ENCODE measurements at regions not wholly inside any gene's neighbourhood (a gene's known extent, or its start where the extent isn't known, plus 50 kb on each side); places are given as distances from the start of the nearest gene placed in this dataset.
"Not testable (repeated sequence)": the region's sequence is repeated elsewhere in the genome, so short reads cannot be mapped to it uniquely, and the experiment has no call there.

- H3K36me3 Mint-ChIP-seq (ENCODE audit: low read depth); H3K4me1 Mint-ChIP-seq (ENCODE audit: low read depth); DNase-seq (ENCODE audit: low spot score); H3K27ac Mint-ChIP-seq; H3K4me3 Mint-ChIP-seq; H3K27me3 Mint-ChIP-seq (ENCODE audit: low read depth): not testable (repeated sequence)
- H3K9me3 Mint-ChIP-seq = peaks cover 44% of the 10 kb centered on the region
Measured at GRCh38 chr15:24211742-24212476, 463.7 kb upstream of the NPAP1 start.

GRCh38 chr15:24223739-24224138 is 451.8 kb upstream of the NPAP1 start:
- H3K36me3 Mint-ChIP-seq (ENCODE audit: low read depth) = no peaks in the 10 kb centered on the region
- peaks cover 50% of the 10 kb centered on the region for H3K9me3 Mint-ChIP-seq
- no peak overlapping the region for H3K27ac Mint-ChIP-seq
- H3K27me3 Mint-ChIP-seq (ENCODE audit: low read depth) = no peaks in the 10 kb centered on the region
- DNase-seq (ENCODE audit: low spot score) = no peak
- H3K4me3 Mint-ChIP-seq = no peak overlapping the region
- H3K4me1 Mint-ChIP-seq (ENCODE audit: low read depth) = no peaks in the 10 kb centered on the region

DNA sequence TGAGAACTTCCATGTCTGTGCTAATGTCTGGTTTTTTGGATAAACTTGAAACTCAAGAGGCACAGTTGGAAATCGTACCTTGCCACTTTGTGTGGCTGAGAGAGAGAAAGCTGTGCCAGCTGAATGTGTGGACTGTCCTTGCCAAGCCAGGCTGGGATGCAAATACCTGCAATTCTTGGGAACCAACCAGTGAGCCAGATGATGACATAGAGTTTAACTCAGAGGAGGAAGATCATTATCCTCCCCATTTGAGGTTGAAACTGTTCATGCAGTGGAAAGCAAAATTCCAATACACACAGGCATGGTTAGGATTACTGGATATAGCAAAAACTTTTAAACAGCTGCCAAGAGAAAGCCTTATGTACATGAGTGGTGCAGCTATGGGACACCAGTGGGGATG is 451.4 kb upstream of the NPAP1 start:
- no peaks in the 10 kb centered on the region for H3K36me3 Mint-ChIP-seq (ENCODE audit: low read depth)
- H3K9me3 Mint-ChIP-seq = peaks cover 53% of the 10 kb centered on the region
- H3K27me3 Mint-ChIP-seq (ENCODE audit: low read depth) = no peaks in the 10 kb centered on the region
- no peak for DNase-seq (ENCODE audit: low spot score)
- H3K4me1 Mint-ChIP-seq (ENCODE audit: low read depth) = no peaks in the 10 kb centered on the region
- H3K4me3 Mint-ChIP-seq = no peak overlapping the region
- H3K27ac Mint-ChIP-seq = no peak overlapping the region

DNA sequence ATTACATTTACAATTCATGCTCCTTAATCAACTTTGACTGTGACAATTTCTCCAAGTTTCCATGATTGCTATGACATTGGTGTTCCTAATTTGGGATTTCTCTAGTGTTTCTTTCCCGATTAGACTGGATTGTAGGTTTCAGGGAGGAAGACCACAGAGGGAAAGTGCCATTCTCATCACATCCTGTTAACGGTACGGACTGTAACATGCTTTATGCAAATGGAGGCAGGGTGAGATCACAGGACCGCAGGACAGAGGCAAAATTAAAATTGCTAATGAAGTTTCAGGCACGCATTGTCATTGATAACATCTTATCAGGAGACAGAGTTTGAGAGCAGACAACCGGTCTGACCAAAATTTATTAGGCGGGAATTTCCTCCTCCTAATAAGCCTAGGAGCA is 446.7 kb upstream of the NPAP1 start:
- H3K4me3 Mint-ChIP-seq; DNase-seq (ENCODE audit: low spot score); H3K27ac Mint-ChIP-seq; H3K27me3 Mint-ChIP-seq (ENCODE audit: low read depth); H3K36me3 Mint-ChIP-seq (ENCODE audit: low read depth); H3K4me1 Mint-ChIP-seq (ENCODE audit: low read depth): not testable (repeated sequence)
- peaks cover 46% of the 10 kb centered on the region for H3K9me3 Mint-ChIP-seq

- H3K4me1 Mint-ChIP-seq (ENCODE audit: low read depth); H3K4me3 Mint-ChIP-seq; H3K27me3 Mint-ChIP-seq (ENCODE audit: low read depth); H3K36me3 Mint-ChIP-seq (ENCODE audit: low read depth); H3K27ac Mint-ChIP-seq; DNase-seq (ENCODE audit: low spot score): not testable (repeated sequence)
- peaks cover 40% of the 10 kb centered on the region for H3K9me3 Mint-ChIP-seq
Measured at GRCh38 chr15:24233134-24233533, 442.4 kb upstream of the NPAP1 start.

- not testable (repeated sequence) for H3K27ac Mint-ChIP-seq; H3K27me3 Mint-ChIP-seq (ENCODE audit: low read depth)
Measured at GRCh38 chr15:24240580-24240979, 435.0 kb upstream of the NPAP1 start.

DNA sequence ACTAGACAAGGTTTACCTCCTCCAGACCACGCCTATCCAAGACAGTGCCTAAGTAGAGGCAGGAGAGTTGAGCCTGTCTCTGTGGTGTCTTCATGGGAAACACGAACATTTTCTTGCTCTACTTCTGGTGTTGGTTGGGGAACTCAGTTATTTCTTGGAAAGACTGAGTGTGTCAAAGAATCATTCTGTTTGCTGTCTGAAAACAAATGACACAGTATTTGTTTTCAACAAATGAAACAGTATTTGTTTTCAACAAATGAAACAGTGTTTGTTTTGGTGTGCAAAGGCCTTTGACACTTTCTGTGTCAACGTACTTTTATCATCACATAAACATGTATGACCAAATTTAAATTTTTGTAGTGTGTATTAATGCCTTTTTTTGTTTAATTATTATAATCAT is 416.5 kb upstream of the NPAP1 start:
- H3K4me3 Mint-ChIP-seq; DNase-seq (ENCODE audit: low spot score); H3K27me3 Mint-ChIP-seq (ENCODE audit: low read depth); H3K4me1 Mint-ChIP-seq (ENCODE audit: low read depth); H3K27ac Mint-ChIP-seq; H3K36me3 Mint-ChIP-seq (ENCODE audit: low read depth): not testable (repeated sequence)
- peaks cover 32% of the 10 kb centered on the region for H3K9me3 Mint-ChIP-seq

More at GRCh38 chr15:24240580-24240979, 435.0 kb upstream of the NPAP1 start:
- H3K4me3 Mint-ChIP-seq; H3K36me3 Mint-ChIP-seq (ENCODE audit: low read depth); H3K4me1 Mint-ChIP-seq (ENCODE audit: low read depth); DNase-seq (ENCODE audit: low spot score): not testable (repeated sequence)
- H3K9me3 Mint-ChIP-seq = peaks cover 53% of the 10 kb centered on the region

DNA sequence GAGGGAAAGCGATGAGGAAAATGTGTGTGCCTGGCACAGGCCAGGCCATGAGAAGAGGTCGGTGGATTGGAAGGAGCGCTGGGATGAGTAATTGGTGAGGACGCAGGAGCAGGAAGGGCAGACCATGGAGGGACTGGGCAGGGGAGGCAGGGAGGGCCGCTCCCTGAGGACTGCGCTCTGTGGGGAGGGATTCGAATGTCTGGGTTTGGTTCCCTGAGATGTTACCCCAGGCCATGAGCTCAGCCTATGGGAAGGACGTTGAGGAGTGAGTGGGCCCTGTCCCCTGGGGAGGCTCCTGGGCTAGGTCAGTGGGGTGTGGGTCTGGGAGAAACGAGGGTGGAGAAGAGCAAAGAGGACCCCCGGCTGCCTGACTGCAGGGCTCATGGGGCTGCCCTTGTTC is 415.2 kb upstream of the NPAP1 start:
- H3K27me3 Mint-ChIP-seq (ENCODE audit: low read depth); H3K27ac Mint-ChIP-seq; H3K36me3 Mint-ChIP-seq (ENCODE audit: low read depth); H3K4me3 Mint-ChIP-seq; DNase-seq (ENCODE audit: low spot score); H3K4me1 Mint-ChIP-seq (ENCODE audit: low read depth): not testable (repeated sequence)
- H3K9me3 Mint-ChIP-seq = peaks cover 35% of the 10 kb centered on the region

GRCh38 chr15:24260854-24261253 is 414.7 kb upstream of the NPAP1 start:
- peaks cover 40% of the 10 kb centered on the region for H3K9me3 Mint-ChIP-seq
- H3K27ac Mint-ChIP-seq; H3K4me1 Mint-ChIP-seq (ENCODE audit: low read depth); H3K27me3 Mint-ChIP-seq (ENCODE audit: low read depth); H3K36me3 Mint-ChIP-seq (ENCODE audit: low read depth); DNase-seq (ENCODE audit: low spot score); H3K4me3 Mint-ChIP-seq: not testable (repeated sequence)

DNA sequence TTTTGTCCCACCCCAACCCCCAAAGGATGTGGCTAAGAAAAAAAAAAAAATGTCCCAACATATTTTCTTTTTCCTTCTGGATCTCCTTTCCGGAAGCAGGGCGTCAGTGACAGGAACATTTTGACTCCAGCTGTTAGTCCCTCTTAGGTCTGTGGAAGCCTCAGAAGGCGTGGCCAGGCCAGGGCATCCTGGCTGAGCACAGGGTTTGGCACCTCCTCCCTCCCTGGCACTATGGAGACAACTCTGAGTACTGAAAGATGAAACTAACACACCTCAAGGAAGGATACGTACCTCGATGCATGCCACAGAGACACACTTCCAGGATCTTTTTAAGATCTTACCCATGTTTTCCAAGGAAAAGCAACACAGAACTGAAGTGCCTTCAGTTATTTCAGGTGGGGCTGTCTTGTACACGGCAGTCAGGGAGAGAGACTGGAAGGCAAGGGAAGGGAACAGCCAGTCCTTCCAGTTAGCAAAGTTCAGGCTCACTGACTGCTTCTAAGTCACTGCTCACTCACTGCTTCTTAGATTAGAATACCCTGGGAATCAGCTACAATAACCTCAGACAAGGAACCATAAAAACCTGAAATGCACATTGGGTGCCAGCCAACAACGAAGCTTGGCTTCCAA is 406.9 kb upstream of the NPAP1 start:
- H3K9me3 Mint-ChIP-seq = peaks cover 56% of the 10 kb centered on the region
- H3K4me1 Mint-ChIP-seq (ENCODE audit: low read depth); DNase-seq (ENCODE audit: low spot score); H3K27ac Mint-ChIP-seq; H3K27me3 Mint-ChIP-seq (ENCODE audit: low read depth); H3K4me3 Mint-ChIP-seq; H3K36me3 Mint-ChIP-seq (ENCODE audit: low read depth): not testable (repeated sequence)

GRCh38 chr15:24269166-24269571 is 406.4 kb upstream of the NPAP1 start:
- H3K4me1 Mint-ChIP-seq (ENCODE audit: low read depth) = no peaks in the 10 kb centered on the region
- H3K27me3 Mint-ChIP-seq (ENCODE audit: low read depth) = no peaks in the 10 kb centered on the region
- H3K36me3 Mint-ChIP-seq (ENCODE audit: low read depth) = no peaks in the 10 kb centered on the region
- H3K4me3 Mint-ChIP-seq = no peak overlapping the region
- DNase-seq (ENCODE audit: low spot score) = no peak
- H3K9me3 Mint-ChIP-seq = peaks cover 52% of the 10 kb centered on the region
- H3K27ac Mint-ChIP-seq = no peak overlapping the region

GRCh38 chr15:24269923-24270322 is 405.7 kb upstream of the NPAP1 start:
- Mint-ChIP-seq H3K27ac (no peak overlapping the region), H3K4me1 (ENCODE audit: low read depth) (no peaks in the 10 kb centered on the region), H3K4me3 (no peak overlapping the region), H3K9me3 (peaks cover 45% of the 10 kb centered on the region), H3K27me3 (ENCODE audit: low read depth) (no peaks in the 10 kb centered on the region), H3K36me3 (ENCODE audit: low read depth) (no peaks in the 10 kb centered on the region)
- no peak for DNase-seq (ENCODE audit: low spot score)

DNA sequence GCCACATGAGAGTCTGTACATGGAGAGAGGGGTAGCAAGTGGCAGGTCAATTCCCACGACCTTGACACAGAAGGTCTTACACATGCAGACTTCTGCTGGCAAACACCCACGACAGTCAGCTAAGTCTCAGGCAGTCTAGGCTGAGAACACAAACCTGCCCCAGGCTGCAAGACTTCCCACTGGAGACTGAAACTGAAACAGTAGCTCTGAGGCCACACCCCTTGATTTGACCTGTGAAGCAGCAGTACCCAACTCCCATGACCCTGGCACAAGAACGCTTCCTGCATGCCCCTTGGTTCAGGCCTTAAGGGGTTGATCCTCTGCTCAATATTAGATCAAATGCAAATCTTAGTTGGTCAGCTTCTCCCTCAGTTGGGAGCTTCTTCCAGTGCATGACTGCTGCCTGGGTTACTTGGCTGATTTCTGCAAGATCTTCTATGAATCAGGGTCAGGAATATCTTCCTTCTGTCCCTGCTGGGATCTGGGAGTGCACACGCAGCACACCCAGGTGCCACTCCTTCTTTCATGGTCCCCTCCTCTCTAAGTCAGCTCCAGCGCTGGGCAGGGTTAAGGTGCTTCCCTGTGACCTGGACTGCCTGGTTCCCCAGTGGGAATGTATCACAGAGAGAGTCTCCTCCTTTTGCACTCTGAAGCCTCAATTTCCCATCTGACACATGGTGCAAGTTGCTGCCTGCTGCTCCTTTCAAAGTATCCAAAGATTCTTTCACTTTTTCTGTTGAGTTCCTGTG is 403.9 kb upstream of the NPAP1 start:
- not testable (repeated sequence) for H3K27ac Mint-ChIP-seq; H3K36me3 Mint-ChIP-seq (ENCODE audit: low read depth); H3K4me3 Mint-ChIP-seq; H3K4me1 Mint-ChIP-seq (ENCODE audit: low read depth); DNase-seq (ENCODE audit: low spot score); H3K27me3 Mint-ChIP-seq (ENCODE audit: low read depth)
- H3K9me3 Mint-ChIP-seq = peaks cover 36% of the 10 kb centered on the region

DNA sequence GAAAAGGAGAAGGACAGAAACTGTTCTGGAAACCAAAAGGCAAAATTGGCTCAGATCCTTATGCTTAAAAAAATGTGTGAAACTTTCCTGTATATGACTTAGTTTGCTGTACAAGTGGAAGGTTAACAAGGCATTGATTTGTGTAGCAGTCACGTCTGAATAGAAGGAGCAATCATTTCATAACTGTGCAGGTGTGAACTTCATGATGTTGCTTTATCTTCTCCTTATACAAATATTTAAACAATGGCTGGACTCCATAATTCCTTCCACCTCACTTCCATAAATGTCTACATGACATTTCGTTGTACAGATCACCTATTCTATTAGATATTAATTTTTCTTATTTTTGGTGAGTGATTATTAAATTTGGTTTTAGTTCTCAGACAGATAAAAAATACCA is 382.7 kb upstream of the NPAP1 start:
- Mint-ChIP-seq H3K9me3 (peaks cover 22% of the 10 kb centered on the region), H3K27ac (no peak overlapping the region), H3K36me3 (ENCODE audit: low read depth) (no peaks in the 10 kb centered on the region), H3K4me3 (no peak overlapping the region), H3K4me1 (ENCODE audit: low read depth) (no peaks in the 10 kb centered on the region), H3K27me3 (ENCODE audit: low read depth) (no peaks in the 10 kb centered on the region)
- DNase-seq (ENCODE audit: low spot score) = no peak
